ENCODE measurements at regions not wholly inside any gene's neighbourhood (a gene's known extent, or its start where the extent isn't known, plus 50 kb on each side); places are given as distances from the start of the nearest gene placed in this dataset.
A peak's percentile ranks its signal among the peaks of the same experiment; 100 is the strongest.

GRCh38 chr2:134145519-134145918 lies 108.4 kb upstream of the MGAT5 start:
- H3K4me3 ChIP-seq (ENCODE audit: low read depth, low read length), result no peak overlapping the region
- no peak for DNase-seq (ENCODE audit: low read depth, low spot score)
- no peak for TF ChIP-seq CTCF (IDR thresholded peaks at IDR 0.05; ENCODE audit: low read depth, low read length)
- in situ Hi-C loops (cut with HindIII; ENCODE audit: low sequenced_read_pairs), result no loop called here

- no peak for DNase-seq (ENCODE audit: low read depth, low spot score)
- TF ChIP-seq CTCF (IDR thresholded peaks at IDR 0.05; ENCODE audit: low read depth, low read length), result no peak
- in situ Hi-C loops (cut with HindIII; ENCODE audit: low sequenced_read_pairs), result no loop called here
- H3K4me3 ChIP-seq (ENCODE audit: low read depth, low read length), result no peak overlapping the region
Observed at GRCh38 chr2:134146161-134146560, 107.7 kb upstream of the MGAT5 start.

- DNase-seq (ENCODE audit: low read depth, low spot score), result peak; percentile 54
Observed at GRCh38 chr2:134146620-134147019, 107.3 kb upstream of the MGAT5 start.

GRCh38 chr2:134148172-134148571 lies 105.7 kb upstream of the MGAT5 start:
- in situ Hi-C loops (cut with HindIII; ENCODE audit: low sequenced_read_pairs), result no loop called here
- no peak for DNase-seq (ENCODE audit: low read depth, low spot score)
- no peak overlapping the region for H3K4me3 ChIP-seq (ENCODE audit: low read depth, low read length)
- no peak for TF ChIP-seq CTCF (IDR thresholded peaks at IDR 0.05; ENCODE audit: low read depth, low read length)

More at GRCh38 chr2:134146620-134147019, 107.3 kb upstream of the MGAT5 start:
- in situ Hi-C loops (cut with HindIII; ENCODE audit: low sequenced_read_pairs), result no loop called here
- no peak for TF ChIP-seq CTCF (IDR thresholded peaks at IDR 0.05; ENCODE audit: low read depth, low read length)
- no peak overlapping the region for H3K4me3 ChIP-seq (ENCODE audit: low read depth, low read length)

- no peak for TF ChIP-seq CTCF (IDR thresholded peaks at IDR 0.05; ENCODE audit: low read depth, low read length)
- DNase-seq (ENCODE audit: low read depth, low spot score), result no peak
- H3K4me3 ChIP-seq (ENCODE audit: low read depth, low read length), result no peak overlapping the region
- in situ Hi-C loops (cut with HindIII; ENCODE audit: low sequenced_read_pairs), result no loop called here
Observed at GRCh38 chr2:134148843-134149472, 104.9 kb upstream of the MGAT5 start.

GRCh38 chr2:134149904-134150303 lies 104.0 kb upstream of the MGAT5 start:
- TF ChIP-seq CTCF (IDR thresholded peaks at IDR 0.05; ENCODE audit: low read depth, low read length), result no peak
- in situ Hi-C loops (cut with HindIII; ENCODE audit: low sequenced_read_pairs), result no loop called here
- H3K4me3 ChIP-seq (ENCODE audit: low read depth, low read length), result no peak overlapping the region
- DNase-seq (ENCODE audit: low read depth, low spot score), result no peak

Data from astrocyte of the spinal cord (primary cell).